NCI-H1417 treated with DMSO at 0.1 percent for 48 hours (cell line): ENCODE measurements at regions not wholly inside any gene's neighbourhood (a gene's known extent, or its start where the extent isn't known, plus 50 kb on each side); places are given as distances from the start of the nearest gene placed in this dataset.
A peak's percentile ranks its signal among the peaks of the same experiment; 100 is the strongest.

Experiments
- DNase-seq: peaks from one replicate; lab custom pipeline; 2025; lab: John Stamatoyannopoulos, UW

DNA sequence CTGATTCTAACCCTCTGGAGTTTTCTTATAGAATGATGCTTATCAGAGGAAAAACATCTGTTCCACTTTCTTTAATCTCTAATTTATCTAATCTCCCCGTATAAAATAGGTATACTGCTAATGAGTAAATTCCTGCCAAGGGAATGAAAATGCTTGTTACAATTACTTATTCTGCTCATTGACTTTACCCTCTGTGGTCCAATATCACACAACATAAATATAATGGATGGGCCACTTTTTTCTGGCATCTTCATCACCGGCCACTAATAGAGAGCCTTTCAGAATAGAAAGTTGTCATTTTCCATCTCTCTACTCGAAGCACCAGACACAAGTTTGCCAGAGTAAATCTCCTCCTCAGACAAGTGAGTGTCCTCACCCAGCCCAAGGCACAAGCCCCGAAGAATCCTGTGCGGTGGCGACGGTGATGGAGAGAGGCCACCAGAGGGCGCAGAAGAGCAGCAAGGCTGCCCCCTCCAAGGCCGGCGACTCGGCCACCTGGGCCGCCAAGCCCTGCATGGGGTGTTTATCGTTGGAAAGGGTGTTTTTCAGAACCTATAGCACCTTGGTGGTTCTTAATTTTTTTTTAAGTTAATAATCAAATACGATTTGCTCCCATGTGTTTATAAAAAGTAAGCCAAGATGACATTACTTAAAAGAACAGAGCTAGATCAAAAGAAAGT is 212.9 kb upstream of the ARID1B start:
- no peak for DNase-seq

DNA sequence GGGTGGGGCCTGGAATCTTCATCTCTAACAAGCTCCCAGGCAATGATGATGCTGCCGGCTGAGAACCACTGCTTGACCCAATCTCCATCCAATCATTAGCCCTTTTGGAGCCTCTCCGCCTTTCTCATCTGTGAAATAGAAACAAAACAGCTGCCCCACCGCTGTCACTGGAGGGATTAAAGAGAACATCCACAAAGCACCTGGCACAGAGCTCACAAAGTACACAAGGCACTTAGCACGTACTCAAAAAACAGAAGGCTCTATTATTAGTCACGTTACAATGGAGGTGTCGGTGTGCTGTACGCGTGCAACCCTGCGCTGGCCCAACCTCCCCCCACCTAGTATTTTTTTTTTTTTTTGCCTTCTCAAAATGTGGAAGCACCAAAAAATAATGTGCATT is 213.5 kb upstream of the ARID1B start:
- peak; percentile 92 for DNase-seq

DNA sequence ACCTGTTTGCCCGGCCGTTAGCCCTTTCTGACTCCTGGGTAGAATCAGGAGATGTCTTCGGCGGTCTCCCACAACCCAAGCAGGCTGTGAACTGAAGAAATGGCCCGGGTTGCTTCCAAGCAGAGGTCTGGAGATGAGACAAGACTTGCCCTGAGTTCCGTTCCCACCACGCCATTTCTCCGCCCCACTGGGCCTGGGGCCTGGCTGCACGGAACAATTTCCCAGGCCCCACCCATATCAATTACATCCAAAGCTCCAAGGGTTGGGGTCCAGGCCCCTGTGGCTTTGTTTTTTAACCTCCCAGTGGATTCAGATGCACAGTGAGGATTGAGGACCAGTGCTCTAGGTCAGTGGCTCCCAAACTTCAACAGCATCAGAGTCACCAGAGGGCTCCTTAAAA is 214.5 kb upstream of the ARID1B start:
- DNase-seq, result no peak

DNA sequence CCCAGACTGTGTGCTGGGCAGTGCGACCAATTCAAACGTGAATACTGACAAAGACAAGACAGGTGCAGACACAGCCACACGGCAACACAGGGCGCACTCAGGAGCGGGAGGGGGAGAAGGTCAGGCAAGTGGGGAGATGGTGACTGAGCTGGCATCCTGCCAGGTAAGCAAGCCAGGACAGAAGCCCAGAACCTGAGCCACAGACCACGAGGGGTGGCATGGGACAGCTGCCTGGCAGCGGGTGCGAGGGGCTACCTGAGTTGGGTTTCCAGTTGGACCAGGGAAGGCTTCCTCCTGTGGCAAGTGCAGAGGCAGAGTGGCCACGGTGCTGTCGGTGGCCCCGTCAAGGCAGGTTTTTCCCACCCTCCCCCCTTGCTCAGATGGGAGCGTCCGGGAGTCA is 215.2 kb upstream of the ARID1B start:
- DNase-seq, result no peak

DNA sequence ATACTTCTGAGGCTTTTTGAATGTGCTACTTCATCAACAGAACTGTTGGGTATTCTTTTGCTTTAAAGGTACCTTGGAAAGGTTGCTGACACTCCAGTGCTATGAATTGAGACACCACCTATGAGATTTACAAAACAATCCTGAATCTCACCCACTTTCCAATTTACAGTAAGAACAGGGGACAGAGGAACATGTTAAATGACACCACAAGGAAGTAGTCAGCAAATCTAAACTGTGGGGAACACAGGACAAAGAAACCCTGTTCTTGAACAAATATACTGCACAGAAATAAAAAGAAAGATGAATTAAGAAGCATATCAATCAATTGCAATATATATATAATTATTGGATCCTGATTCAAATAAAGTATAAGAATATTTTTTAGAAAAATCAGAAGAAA is 216.7 kb upstream of the ARID1B start:
- no peak for DNase-seq

DNA sequence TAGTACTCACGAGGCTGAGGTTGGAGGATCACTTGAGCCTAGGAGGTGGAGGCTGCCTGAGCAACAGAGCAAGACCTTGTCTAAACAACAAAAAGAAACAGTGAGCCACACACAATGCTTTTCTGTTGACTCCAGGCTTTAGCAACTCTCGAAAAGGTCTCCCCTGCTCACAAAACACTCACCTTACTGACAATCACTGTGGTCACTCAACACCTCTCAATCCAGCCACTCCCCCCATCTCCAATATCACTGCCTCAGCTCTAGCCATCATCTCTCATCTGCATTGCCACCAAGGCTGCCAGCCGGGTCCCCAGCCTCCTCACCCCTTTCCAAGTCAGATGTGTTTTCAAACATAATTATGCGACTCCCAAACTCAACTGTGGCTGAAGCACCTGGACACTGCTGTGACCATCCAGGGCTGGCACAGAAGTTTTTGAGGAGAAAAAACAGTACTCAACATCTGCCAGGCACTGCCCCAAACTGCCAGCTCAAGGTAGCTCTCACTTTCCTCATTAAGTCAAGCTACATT is 218.0 kb upstream of the ARID1B start:
- DNase-seq, result no peak

DNA sequence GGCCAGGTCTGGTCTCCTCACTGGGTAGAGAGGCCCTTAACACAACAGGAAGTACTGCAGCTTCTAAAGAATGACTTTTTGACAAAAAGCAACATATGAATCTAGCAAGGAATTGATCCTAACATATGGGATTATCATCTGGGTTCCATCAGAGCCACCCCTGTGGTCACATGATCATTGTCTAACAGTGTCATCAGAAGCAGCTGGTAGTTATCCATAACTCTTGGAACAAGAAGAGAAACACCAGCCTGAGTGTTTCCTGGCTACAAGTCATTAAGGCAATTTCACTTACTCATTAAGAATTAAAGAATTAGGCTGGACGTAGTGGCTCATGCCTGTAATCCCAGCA is 219.3 kb upstream of the ARID1B start:
- no peak for DNase-seq

DNA sequence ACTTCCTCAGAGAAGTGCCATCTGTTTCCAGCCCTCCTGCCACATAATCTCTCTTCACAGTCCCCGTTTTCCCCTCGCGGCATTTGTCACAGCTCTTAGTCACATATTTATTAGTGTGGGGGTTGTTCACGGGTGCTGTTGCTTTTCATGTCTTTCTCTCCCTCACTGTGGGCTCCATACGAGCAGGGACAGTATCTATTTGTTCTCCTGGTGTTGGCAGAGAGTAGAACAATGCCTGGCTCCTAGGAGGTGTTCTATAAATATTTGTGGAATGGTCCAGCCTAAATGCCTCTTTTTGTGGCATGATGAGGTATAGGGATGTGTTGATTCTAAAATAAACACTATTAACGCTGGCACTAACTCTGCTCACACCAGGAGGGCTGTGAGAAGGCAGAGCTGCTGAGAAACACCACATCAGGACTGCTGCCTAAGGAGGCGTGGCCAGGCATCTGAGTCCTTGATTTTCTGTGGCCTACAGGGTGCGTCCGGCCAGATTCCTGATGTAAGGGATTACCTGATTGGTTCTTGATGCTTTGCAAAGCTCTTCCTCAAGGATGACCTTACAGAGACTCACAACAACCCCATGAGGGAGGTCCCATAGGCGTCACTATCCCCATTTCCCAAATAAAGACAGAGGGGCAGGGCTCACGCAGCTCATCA is 219.8 kb upstream of the ARID1B start:
- DNase-seq, result peak; percentile 99

DNA sequence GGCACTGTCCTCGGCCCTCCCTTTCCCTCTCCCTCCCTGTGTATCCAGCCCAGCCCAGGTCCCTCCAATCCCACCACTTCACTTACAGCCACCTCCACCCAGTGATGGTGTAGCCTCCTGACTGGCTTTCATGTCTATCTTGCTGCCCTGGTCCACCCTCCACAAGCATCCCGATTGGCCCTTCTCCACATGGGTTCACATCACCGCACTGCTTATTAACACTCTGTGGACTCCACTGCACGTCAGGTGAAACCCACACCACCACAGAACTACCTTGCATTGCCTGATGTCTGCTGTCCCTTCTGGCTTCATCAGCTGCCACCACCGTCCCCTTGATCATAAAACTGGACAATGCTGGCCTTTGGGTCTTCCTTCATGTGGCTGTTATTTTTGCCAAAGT is 220.4 kb upstream of the ARID1B start:
- no peak for DNase-seq

DNA sequence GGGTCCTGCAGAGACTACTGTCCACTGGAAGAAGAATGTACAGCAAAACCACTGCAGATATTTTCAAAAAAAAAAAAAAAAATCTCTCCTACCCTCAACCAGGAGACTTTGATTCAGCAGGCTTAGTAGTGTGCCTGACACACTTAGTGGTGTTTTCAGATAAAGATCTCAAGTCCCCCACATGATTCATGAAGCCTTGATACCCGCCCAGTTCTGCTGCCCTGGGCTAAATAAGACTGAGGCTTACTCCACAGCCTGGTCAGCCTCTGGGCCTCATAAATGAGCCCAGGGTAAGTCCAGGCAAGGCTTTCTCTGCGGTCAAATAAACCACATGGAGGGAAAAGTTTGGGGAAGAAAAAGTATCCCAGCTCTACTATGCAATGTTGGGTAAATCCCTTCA is 222.1 kb upstream of the ARID1B start:
- no peak for DNase-seq

DNA sequence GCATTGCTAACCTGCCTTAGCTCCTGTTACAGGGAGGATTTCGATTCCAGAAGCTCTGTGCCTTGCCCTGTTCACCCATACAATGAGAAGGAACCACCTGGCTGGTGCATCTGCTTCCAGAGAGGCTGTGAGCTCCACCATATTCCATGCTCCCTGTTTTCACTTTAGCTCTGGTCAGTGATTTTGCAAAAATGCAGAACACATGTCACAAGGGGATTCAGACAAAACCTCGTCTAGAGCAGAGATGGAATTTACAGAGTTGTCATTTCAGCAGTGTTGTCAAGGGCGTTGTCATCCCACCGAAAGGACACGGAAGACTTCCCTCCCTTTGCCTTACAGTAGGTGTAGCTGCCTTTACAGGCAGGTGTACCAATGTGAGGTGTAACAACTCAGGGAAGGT is 223.0 kb upstream of the ARID1B start:
- no peak for DNase-seq

DNA sequence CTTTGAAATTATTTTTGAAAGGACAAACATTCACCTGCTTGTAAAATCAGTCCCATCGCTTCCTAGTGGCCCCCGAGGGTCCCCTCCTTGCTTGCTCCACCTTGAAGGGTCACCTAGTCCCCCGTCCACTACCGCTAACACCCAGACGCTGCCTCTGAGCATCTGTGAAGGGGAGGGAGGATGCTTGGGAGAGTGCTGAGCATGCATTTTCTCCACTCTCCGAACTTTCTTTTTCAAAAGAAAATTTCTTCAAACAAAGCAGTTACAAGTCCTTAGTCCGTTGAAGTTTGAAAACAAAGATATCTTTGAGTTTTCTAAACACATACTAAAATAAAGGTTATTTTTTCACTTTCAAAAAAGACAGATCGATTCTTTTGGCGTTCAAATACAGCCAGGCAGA is 224.3 kb upstream of the ARID1B start:
- no peak for DNase-seq

DNA sequence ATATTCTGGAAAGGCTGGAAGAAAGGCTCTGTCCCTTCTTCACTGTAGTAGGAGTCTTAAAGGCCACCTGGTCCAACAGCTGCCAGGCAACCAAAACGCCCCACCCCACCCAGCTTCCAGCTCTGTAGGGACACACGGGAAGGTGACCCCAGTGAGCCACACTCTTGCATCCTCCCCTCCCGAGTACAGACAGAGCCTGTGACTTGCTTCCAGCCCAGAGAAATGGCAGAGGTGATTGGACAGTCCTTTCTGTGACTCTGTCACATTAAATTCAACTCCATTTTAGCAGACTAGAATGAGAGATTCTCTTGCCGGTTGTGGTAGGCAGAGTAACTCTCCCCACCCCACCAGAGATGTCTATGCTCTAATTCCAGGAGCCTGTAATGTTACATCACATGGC is 226.2 kb upstream of the ARID1B start:
- no peak for DNase-seq

DNA sequence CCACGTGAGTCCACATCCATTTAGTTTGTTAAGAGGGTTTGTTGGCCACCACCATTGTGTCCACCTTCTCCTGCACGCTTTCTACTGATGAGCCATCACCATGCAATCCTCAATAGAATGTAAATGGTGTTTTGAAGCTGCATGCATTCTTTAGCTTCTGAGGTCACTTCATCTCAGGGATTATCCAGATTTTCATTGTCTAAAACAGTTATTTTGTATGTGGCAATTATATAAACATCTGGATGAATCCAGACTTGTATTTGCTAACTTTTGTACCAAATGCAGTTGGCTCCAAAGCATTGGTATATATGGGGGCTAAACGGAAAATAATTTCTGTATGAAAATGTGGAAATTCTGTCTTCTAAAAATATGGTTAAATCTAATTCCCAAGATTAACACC is 231.2 kb upstream of the ARID1B start:
- no peak for DNase-seq

DNA sequence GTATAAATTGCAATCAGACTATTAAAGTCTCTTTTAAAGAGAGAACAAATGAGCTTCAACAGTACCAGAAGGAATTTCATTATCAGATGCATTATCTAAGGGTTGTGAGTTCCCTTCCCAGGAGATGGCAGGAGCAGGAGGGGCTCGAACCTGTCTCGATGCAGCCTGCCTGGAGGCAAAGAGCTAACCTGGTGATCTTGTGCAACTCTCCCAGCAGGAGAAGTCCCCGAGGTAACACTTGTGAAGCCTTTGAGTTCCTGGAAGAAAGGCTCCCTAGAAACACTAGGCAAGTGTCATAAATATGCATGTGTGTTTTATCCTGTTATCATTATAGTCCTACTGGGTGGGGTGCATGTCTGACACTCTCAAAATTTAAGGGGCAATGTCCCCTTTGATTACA is 232.2 kb upstream of the ARID1B start:
- DNase-seq, result no peak

DNA sequence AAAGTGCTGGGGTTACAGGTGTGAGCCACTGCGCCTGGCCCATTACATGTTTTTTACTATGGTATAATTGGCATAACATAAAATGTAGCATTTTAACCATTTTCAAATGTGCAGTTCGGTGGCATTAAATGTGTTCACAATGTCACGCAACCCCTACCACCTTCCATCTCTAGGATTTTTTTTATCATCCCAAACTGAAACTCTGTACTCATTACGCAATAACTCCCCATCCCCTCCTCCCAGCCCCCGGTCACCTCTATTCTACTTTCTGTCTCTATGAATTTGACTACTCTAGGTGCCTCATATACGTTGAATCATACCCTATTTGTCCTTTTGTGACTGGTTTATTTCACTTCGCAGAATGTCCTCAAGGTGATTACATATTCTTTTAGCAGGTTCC is 233.1 kb upstream of the ARID1B start:
- no peak for DNase-seq

DNA sequence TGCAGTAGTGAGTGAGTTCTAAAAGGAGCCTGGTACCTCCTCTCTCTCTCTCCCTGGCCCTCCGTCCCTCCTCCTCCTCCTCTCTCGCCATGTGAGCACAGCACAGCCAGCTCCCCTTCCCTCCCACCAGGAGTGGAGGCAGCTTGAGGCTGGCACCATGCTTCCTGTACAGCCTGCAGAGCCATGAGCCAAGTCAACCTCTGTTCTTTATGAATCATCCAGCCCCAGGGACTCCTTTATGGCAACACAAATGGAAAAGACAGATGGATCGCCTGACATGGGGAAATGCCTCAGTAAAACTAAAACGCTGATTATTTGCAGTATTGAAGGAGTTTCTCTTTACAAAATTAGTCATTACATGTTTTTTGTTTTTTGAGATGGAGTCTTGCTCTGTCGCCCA is 233.7 kb upstream of the ARID1B start:
- DNase-seq, result no peak

DNA sequence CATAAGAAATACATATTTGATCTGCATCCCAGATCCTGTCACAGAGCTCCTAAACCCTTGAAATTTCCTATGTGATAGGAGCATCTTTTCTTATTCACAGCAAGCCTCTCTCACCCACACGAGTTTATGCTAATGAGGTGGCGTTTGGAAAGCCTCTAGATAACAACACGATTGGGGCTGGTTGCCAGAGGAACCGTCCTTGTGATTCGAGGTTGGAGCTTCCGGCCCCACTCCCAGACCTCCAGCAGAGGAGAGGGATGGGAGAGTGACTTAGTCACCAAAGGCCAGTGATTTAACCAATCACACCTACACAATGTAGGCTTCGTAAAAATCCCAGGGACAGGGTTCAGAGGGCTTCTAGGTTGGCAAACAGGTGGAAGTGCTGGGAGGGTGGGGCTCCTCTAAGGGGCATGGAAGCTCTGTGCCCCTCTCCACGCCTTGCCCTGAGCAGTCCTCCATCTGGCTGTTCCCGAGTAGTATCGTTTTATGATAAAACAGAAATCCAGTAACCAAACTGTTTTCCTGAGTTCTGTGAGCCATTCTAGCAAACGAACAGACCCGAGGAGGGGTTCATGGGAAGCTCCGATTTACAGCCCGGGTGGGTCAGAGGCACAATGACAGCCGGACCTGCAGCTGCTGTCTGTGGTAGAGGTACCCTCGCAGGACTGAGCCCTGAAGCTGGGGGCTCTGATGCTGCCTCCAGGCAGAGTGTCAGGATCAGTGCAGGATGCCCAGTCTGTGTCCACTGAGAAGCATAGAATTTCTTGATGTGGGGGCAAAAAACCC is 238.1 kb upstream of the ARID1B start:
- DNase-seq, result no peak

DNA sequence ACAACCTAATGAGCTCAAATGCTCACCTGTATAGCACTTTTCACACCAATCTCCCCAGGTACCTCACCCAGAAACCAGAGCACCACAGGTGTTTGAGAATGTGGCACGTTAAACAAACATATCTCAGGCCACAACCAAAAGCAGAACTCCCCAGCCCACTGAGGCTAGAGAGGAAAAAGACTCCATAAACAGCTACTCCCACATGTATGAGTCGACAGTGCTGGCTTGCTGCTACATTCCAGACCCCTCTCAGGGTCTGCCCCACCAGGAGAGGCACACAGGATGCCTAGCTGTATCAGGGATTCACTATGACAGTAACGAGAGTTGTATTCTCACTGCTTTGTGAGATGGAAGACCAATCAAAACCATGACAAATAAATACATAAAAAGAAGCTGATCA is 242.6 kb upstream of the ARID1B start:
- no peak for DNase-seq

DNA sequence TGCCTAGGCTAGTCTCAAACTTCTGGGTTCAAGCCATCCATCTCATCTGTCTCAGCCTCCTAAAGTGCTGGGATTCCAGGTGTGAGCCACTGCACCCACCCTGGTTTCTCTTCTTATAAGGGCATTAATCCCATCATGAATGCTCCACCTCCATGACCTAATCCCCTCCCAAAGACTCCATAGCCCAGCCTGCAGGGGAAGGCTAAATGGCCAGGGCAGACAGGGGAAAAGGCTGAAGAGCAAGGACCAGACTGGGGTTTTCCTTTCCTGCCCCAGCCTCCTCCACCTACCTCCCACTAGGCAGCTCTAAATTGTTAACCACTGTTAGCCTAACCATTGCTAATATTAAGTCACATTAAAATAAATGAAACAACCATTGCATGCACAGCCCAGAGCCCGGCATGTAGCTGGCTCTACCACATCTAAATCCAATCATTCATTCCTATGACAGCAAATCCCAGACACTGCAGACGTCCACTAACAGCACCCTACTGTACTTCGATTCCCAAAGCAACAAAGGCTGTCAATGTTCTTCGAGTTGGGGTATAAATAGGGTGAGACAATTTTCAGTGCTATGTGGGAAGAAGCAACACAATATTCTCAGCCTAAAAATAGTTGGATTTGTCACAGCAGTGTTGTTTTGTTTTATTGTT is 243.2 kb upstream of the ARID1B start:
- no peak for DNase-seq

DNA sequence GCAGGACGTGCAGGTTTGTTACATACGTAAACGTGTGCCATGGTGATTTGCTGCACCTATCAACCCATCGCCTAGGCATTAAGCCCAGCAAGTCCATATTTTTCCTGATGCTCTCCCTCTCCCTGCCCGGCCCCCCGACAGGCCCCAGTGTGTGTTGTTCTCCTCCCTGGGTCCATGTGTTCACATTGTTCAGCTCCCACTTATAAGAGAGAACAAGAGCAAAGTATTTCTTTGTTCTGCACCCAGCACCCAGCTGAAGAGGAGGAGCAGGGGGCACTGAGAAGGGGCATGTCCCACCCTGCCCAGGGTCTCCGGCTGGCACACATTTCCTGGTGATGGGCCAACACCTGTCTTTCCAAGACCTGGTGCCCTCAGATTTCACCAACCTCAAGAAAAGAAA is 251.1 kb upstream of the ARID1B start:
- no peak for DNase-seq

DNA sequence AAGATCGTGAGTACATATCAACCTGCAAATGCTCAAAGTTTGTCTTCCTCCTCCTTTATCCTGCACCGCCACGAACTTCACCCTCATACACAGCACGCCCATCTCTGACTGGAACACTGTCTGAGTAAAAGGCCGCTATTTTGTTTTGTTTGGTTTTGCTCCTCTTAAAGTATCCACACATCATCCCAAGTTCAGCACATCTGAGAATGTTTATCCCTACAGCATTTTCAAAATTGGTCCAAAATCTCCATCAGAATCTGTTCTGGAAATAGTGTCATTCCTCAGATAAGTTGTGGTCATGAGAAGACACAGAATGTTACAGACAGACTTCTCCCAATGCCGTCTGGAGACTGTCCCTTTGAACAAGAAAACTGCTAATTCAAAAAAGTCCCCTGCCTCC is 251.6 kb upstream of the ARID1B start:
- no peak for DNase-seq

DNA sequence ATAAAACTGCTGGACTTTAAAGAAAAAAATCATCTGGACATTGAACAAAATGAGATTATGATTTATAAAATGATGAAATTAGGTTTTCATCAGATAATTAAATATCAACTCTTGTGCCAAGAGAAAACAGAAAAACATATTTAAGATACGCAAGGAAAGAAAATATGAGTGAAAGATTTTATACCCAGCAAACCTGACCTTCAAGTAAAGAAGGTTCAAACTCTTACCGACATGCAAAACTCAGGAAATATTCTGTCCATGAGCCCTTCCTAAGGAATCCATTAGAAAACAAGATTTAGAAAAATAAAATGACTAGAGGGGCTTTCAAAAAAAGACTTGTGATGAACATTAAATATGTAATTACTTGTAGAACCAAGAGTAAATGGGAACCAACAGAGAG is 257.2 kb upstream of the ARID1B start:
- DNase-seq, result no peak
